WERI-Rb-1 (cell line): ENCODE measurements at regions not wholly inside any gene's neighbourhood (a gene's known extent, or its start where the extent isn't known, plus 50 kb on each side); places are given as distances from the start of the nearest gene placed in this dataset.

Experiments
- DNase-seq: peaks from one replicate; pipeline ENCODE4 v3.0.0-alpha.2; 2020
- H3K27ac ChIP-seq: fragments of 250-450 bp; sonication (Bioruptor Pico); 2 replicates; pipeline ENCODE4 v1.5.1; 2020; ENCODE audit warnings: mild to moderate bottlenecking, moderate library complexity
- H3K27me3 ChIP-seq: fragments of 250-450 bp; sonication (Bioruptor Pico); 2 replicates; pipeline ENCODE4 v1.5.1; 2021; ENCODE audit warnings: mild to moderate bottlenecking, low read depth, moderate library complexity; ENCODE audit not compliant: insufficient read depth, severe bottlenecking
- H3K36me3 ChIP-seq: fragments of 250-450 bp; sonication (Bioruptor Pico); 2 replicates; pipeline ENCODE4 v1.5.1; 2020; ENCODE audit warnings: mild to moderate bottlenecking, moderate library complexity
- H3K4me3 ChIP-seq: 2 replicates; pipeline ENCODE4 v1.5.1; 2011; ENCODE audit warnings: low read depth, mild to moderate bottlenecking, control low read depth, low read length
- H3K9me3 ChIP-seq: fragments of 250-450 bp; sonication (Bioruptor Pico); 2 replicates; pipeline ENCODE4 v1.5.1; 2021; ENCODE audit warnings: mild to moderate bottlenecking, moderate library complexity; ENCODE audit not compliant: severe bottlenecking
- TF ChIP-seq, protein P1 (sequence below): IDR thresholded peaks from 2 replicates; pipeline ENCODE4 v1.5.1; 2011; ENCODE audit warnings: low read depth, mild to moderate bottlenecking, control low read depth, inconsistent platforms, low read length

DNA sequence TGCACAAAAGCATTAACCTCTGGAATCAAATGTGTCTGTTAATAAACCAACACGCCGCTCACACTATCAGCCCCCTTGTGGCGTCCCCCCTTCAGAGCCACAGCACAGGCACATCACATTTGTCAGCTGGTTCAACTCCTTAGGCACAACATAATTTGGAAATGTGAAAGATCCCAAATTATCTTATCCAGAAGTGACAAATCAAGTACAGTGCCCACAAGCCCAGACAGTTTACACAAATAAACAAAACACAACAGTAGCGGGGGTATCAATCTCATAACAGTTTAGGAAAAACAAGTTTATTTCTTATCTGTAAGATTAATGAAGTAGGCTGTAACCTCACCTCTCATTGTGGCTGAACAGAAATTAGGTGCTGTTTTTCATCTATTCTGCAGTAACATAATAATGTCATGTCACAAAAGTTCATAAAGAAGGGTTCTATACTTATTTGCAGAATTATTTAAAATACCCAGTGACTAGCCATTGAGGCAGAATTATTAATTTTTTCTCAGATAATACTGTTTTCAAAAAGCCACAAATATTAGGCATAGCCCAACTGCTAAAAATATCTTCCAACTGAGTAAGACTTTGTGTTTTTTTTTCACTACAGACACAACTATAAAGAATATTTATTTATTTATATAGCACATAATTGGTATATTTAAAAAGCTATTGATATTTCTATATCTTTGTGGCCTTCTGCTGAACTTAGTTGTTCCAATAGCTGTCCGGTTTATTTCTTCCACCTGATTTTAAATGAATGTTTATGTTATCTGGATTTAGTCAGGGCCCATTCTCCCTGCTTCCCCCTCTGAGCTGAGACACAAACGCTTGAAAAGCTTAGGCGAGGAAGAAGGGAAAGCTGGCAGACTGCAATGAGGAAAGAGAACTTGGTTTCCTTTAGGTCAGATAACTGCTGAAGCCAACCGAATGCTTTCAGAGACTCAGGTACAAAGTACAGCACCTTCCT, 214.7 kb downstream of the QDPR start:
- no peaks in the 10 kb centered on the region for H3K36me3 ChIP-seq
- DNase-seq, result no peak
- H3K27me3 ChIP-seq, result peaks cover 7% of the 10 kb centered on the region
- H3K9me3 ChIP-seq, result no peaks in the 10 kb centered on the region
- no peak overlapping the region for H3K4me3 ChIP-seq
- no peak overlapping the region for H3K27ac ChIP-seq
- TF ChIP-seq, protein P1, sequence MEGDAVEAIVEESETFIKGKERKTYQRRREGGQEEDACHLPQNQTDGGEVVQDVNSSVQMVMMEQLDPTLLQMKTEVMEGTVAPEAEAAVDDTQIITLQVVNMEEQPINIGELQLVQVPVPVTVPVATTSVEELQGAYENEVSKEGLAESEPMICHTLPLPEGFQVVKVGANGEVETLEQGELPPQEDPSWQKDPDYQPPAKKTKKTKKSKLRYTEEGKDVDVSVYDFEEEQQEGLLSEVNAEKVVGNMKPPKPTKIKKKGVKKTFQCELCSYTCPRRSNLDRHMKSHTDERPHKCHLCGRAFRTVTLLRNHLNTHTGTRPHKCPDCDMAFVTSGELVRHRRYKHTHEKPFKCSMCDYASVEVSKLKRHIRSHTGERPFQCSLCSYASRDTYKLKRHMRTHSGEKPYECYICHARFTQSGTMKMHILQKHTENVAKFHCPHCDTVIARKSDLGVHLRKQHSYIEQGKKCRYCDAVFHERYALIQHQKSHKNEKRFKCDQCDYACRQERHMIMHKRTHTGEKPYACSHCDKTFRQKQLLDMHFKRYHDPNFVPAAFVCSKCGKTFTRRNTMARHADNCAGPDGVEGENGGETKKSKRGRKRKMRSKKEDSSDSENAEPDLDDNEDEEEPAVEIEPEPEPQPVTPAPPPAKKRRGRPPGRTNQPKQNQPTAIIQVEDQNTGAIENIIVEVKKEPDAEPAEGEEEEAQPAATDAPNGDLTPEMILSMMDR, result no peak

DNA sequence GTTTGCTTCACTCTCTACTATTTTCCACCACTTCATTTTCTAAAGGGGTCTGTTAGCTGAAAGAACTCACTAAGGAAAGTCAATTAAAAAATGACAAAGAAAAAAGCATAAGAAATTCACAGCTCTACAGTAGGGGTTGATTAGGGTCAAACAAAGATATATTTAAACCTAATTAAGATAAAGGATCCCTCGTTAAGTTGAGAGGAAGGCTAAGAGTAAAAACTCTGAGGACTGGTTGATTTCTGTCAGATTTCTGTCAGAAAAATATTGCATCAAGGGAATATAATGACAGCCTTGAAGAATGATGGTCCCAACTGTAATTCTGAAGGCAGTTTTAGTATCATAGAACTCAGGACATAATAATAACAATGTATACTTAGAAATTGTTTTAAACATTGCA, 218.0 kb downstream of the QDPR start:
- Histone ChIP-seq H3K27ac (no peak overlapping the region), H3K27me3 (peaks cover 4% of the 10 kb centered on the region), H3K36me3 (no peaks in the 10 kb centered on the region), H3K9me3 (no peaks in the 10 kb centered on the region), H3K4me3 (no peak overlapping the region)
- no peak for DNase-seq
- TF ChIP-seq, protein P1, result no peak

DNA sequence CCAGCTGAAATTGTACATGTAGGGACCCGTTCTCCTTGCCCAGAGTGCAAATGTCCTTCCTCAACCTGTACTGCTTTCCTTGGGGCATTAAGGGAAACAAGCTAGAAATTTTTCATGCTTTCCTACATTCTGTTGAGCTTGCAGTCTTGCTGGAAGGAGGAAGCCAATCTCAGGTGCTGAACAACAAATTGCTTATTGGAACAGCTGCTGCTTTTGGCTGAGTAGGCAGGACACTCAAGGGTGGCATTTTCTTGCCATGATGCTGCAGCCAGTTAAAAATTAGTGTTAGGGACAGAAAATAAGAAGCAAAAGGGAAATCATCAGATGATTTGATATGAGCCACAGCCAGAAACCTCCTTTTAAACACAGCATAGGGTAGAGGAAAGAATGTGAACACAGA, 223.7 kb downstream of the QDPR start:
- TF ChIP-seq, protein P1, result no peak
- no peak overlapping the region for H3K27ac ChIP-seq
- peaks cover 31% of the 10 kb centered on the region for H3K27me3 ChIP-seq
- H3K9me3 ChIP-seq, result peaks cover 3% of the 10 kb centered on the region
- H3K36me3 ChIP-seq, result no peaks in the 10 kb centered on the region
- no peak overlapping the region for H3K4me3 ChIP-seq
- DNase-seq, result no peak

DNA sequence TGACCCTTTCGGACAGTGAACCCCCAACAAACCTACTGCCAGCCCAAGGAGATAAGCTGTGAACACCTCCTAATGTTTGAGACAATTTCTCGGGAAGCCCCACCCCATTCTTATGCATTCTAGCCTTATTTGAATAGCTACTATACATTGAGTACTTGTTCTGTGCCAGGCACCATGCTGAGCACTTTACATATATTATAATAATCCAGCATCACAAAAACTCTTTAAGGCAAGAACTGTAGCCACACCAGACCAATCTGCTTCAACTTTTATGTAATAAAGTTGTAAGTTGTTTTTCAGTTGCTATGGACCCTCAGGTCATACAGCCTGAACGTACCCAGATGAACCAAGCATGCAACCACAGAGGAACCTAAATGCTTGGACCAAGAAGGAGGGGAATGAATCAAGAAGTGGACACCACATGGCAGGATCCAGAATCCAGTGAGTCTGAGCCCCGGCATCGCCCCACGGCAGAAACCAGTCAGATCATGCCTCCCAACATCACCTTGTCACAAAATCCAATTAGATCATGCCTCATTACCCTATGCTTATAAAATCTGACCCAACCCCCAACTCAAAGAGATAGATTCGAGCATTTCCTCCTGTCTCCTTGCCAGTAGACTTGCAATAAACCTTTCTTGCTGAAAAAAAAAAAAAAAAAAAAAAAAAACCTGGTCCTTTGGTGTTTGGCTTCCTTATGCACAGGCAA, 225.0 kb downstream of the QDPR start:
- H3K4me3 ChIP-seq, result no peak overlapping the region
- peaks cover 3% of the 10 kb centered on the region for H3K9me3 ChIP-seq
- TF ChIP-seq, protein P1, result no peak
- H3K36me3 ChIP-seq, result no peaks in the 10 kb centered on the region
- peaks cover 29% of the 10 kb centered on the region for H3K27me3 ChIP-seq
- no peak for DNase-seq
- no peak overlapping the region for H3K27ac ChIP-seq

DNA sequence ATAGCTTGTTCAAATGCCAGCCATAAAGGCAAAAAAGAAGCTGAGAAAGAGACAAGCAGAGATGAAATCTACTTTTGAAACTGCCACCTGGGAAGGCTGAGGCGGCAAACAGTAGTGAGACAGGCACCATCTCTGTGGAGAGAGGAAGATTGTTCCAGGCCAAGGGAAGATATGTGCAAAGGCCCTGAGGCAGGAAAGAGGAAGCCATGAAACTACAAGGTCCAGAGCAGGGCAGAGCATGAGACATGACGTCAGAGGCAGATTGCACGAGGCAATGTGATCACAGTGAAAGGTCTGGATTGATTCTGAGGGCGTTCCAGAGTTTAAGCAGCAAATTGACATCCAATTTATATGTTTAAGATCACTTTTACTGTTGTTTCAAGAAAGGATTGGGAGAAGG, 226.1 kb downstream of the QDPR start:
- Histone ChIP-seq H3K27me3 (peaks cover 34% of the 10 kb centered on the region), H3K36me3 (no peaks in the 10 kb centered on the region), H3K27ac (no peak overlapping the region), H3K9me3 (peaks cover 3% of the 10 kb centered on the region), H3K4me3 (no peak overlapping the region)
- TF ChIP-seq, protein P1, result no peak
- no peak for DNase-seq
